Aorta (tissue), 5 donors: ENCODE measurements at regions not wholly inside any gene's neighbourhood (a gene's known extent, or its start where the extent isn't known, plus 50 kb on each side); places are given as distances from the start of the nearest gene placed in this dataset.
"Not testable (repeated sequence)": the region's sequence is repeated elsewhere in the genome, so short reads cannot be mapped to it uniquely, and the experiment has no call there.

ENCODE experiments used
- ATAC-seq: fragments of 200-7000 bp; cut with Tn5 transposase; one replicate; pipeline ENCODE4 v1.9.1; 2022; ENCODE audit warnings: moderate library complexity; ENCODE audit not compliant: low FRiP score
- DNase-seq, 2 donors: peaks; one replicate each; pipeline ENCODE4 v3.0.0-alpha.2; 2020
- H3K27ac ChIP-seq, 2 donors: one replicate each; pipeline ENCODE4 v1.5.1; 2013; ENCODE audit warnings: low read length in 2 of 2, mild to moderate bottlenecking in 2 of 2, moderate library complexity in 2 of 2, control low read depth in 1 of 2, inconsistent platforms in 1 of 2, low read depth in 1 of 2
- H3K27me3 ChIP-seq, 2 donors: one replicate each; pipeline ENCODE4 v1.6.1; 2013; ENCODE audit warnings: control low read depth in 1 of 2, low read length in 1 of 2, mild to moderate bottlenecking in 1 of 2, moderate library complexity in 1 of 2; ENCODE audit not compliant: insufficient read depth in 2 of 2, control insufficient read depth in 1 of 2
- H3K36me3 ChIP-seq, 2 donors: one replicate each; pipeline ENCODE4 v1.6.1; 2013; ENCODE audit warnings: control low read depth in 1 of 2, low read length in 1 of 2, mild to moderate bottlenecking in 1 of 2; ENCODE audit not compliant: insufficient read depth in 2 of 2, control insufficient read depth in 1 of 2
- H3K4me1 ChIP-seq, 2 donors: one replicate each; pipeline ENCODE4 v1.6.1; 2013; ENCODE audit warnings: low read length in 2 of 2, control low read depth in 1 of 2, mild to moderate bottlenecking in 1 of 2, moderate library complexity in 1 of 2; ENCODE audit not compliant: insufficient read depth in 2 of 2, control insufficient read depth in 1 of 2
- H3K4me3 ChIP-seq, 2 donors: one replicate each; pipeline ENCODE4 v1.5.1; 2013; ENCODE audit warnings: low read length in 2 of 2, control low read depth in 1 of 2, mild to moderate bottlenecking in 1 of 2
- H3K9me3 ChIP-seq: one replicate; pipeline ENCODE4 v1.6.1; 2013; ENCODE audit warnings: mild to moderate bottlenecking, low read length; ENCODE audit not compliant: control insufficient read depth
- WGBS, 2 donors: extraction: QIAGEN DNeasy Blood & Tissue Kit; methylation state at CpG; one replicate each; pipeline ENCODE4 v1.1.7; 2013; 5-methylcytosine and 5-hydroxymethylcytosine counted together
- intact Hi-C, 2 donors: fragments of 100-400 bp; cut with DNase I; formaldehyde crosslinking; loops; one replicate each; pipeline versions ENCODE4 v1.14.2 to v1.15.0; 2022
- donor health status: healthy with polysubstance abuse.
- donor health status: Bipolar disorder and iron deficiency.
- donor health status: DM: no; HTN: no; CAD: no.
- donor health status: DM: no; HTN: no; CAD: no.
- donor health status: DM: yes; HTN: yes; CAD: no.

- H3K27me3 ChIP-seq, intact Hi-C loops, H3K4me3 ChIP-seq, ATAC-seq, H3K4me1 ChIP-seq, H3K9me3 ChIP-seq, DNase-seq, H3K27ac ChIP-seq, H3K36me3 ChIP-seq: not testable (repeated sequence)
- WGBS, 2 donors, result 95 to 96% methylated on average over 2 to 4 of the region's 4 CpGs
Observed at GRCh38 chr2:111525026-111525425, 359.0 kb downstream of the ANAPC1 start.

GRCh38 chr2:111526041-111526639 lies 357.9 kb downstream of the ANAPC1 start:
- H3K27me3 ChIP-seq, ATAC-seq, H3K4me3 ChIP-seq, H3K36me3 ChIP-seq, DNase-seq, H3K27ac ChIP-seq, H3K4me1 ChIP-seq, intact Hi-C loops, H3K9me3 ChIP-seq: not testable (repeated sequence)
- WGBS, 2 donors, result 84 to 86% methylated on average over 7 of the region's 7 CpGs

- H3K4me3 ChIP-seq, DNase-seq, H3K4me1 ChIP-seq, H3K36me3 ChIP-seq, H3K9me3 ChIP-seq, H3K27me3 ChIP-seq, intact Hi-C loops, ATAC-seq, H3K27ac ChIP-seq: not testable (repeated sequence)
- WGBS, 2 donors, result 93 to 97% methylated on average over 6 of the region's 10 CpGs
Observed at GRCh38 chr2:111527707-111528400, 356.1 kb downstream of the ANAPC1 start.

- DNase-seq, H3K4me3 ChIP-seq, H3K36me3 ChIP-seq, ATAC-seq, H3K27ac ChIP-seq, intact Hi-C loops, H3K27me3 ChIP-seq, H3K9me3 ChIP-seq, H3K4me1 ChIP-seq: not testable (repeated sequence)
- 93 to 94% methylated on average over 3 of the region's 4 CpGs for WGBS, 2 donors
Observed at GRCh38 chr2:111529022-111529421, 355.0 kb downstream of the ANAPC1 start.

GRCh38 chr2:111530239-111530965 lies 353.6 kb downstream of the ANAPC1 start:
- H3K4me3 ChIP-seq, H3K27ac ChIP-seq, H3K4me1 ChIP-seq, intact Hi-C loops, H3K9me3 ChIP-seq, H3K27me3 ChIP-seq, ATAC-seq, DNase-seq, H3K36me3 ChIP-seq: not testable (repeated sequence)
- WGBS, 2 donors, result 90 to 92% methylated on average over 3 to 5 of the region's 5 CpGs

- H3K27me3 ChIP-seq, ATAC-seq, H3K9me3 ChIP-seq, H3K4me3 ChIP-seq, H3K27ac ChIP-seq, DNase-seq, H3K4me1 ChIP-seq, H3K36me3 ChIP-seq, intact Hi-C loops: not testable (repeated sequence)
- WGBS, 2 donors, result 37 to 54% methylated on average over 5 to 7 of the region's 14 CpGs
Observed at GRCh38 chr2:111532682-111533556, 351.1 kb downstream of the ANAPC1 start.

GRCh38 chr2:111533557-111534247 lies 350.3 kb downstream of the ANAPC1 start:
- H3K27ac ChIP-seq, intact Hi-C loops, H3K9me3 ChIP-seq, ATAC-seq, H3K36me3 ChIP-seq, H3K4me1 ChIP-seq, H3K4me3 ChIP-seq, DNase-seq, H3K27me3 ChIP-seq: not testable (repeated sequence)
- 79 to 88% methylated on average over 5 to 6 of the region's 8 CpGs for WGBS, 2 donors

GRCh38 chr2:111534910-111535352 lies 349.1 kb downstream of the ANAPC1 start:
- 39 to 42% methylated on average over 4 of the region's 4 CpGs for WGBS, 2 donors
- Histone ChIP-seq H3K4me3 (no peak overlapping the region), H3K4me1 (no peaks in the 10 kb centered on the region), H3K36me3 (no peaks in the 10 kb centered on the region), H3K9me3 (no peaks in the 10 kb centered on the region), H3K27ac (no peak overlapping the region), H3K27me3 (no peaks in the 10 kb centered on the region)
- intact Hi-C loops, result no loop called here
- no peak for DNase-seq
- ATAC-seq, result no peak
